Astrocyte of the spinal cord (primary cell): ENCODE measurements at regions not wholly inside any gene's neighbourhood (a gene's known extent, or its start where the extent isn't known, plus 50 kb on each side); places are given as distances from the start of the nearest gene placed in this dataset.

Experiments used
- DNase-seq: peaks from one replicate; pipeline ENCODE4 v3.0.0; 2011; ENCODE audit warnings: low read depth, low spot score
- H3K4me3 ChIP-seq: 2 replicates; pipeline ENCODE4 v1.5.1; 2011; ENCODE audit warnings: low read depth, mild to moderate bottlenecking, low read length, moderate library complexity
- CTCF ChIP-seq: IDR thresholded peaks from 2 replicates; pipeline ENCODE4 v1.5.1; 2012; ENCODE audit warnings: low read depth, mild to moderate bottlenecking, low read length, inconsistent platforms
- in situ Hi-C: cut with HindIII; loops from 2 replicates; pipeline ENCODE4 v1.10.0; 2017; ENCODE audit warnings: low sequenced_read_pairs

- in situ Hi-C loops: no loop called here
- TF ChIP-seq CTCF: no peak
- no peak overlapping the region for H3K4me3 ChIP-seq
- no peak for DNase-seq
Measured at GRCh38 chr17:36661047-36661666, 59.8 kb downstream of the MRM1 start.

- DNase-seq: no peak
- no peak for TF ChIP-seq CTCF
- in situ Hi-C loops: no loop called here
- no peak overlapping the region for H3K4me3 ChIP-seq
Measured at GRCh38 chr17:36661688-36662087, 60.3 kb downstream of the MRM1 start.

GRCh38 chr17:36665417-36665816 is 64.0 kb downstream of the MRM1 start:
- TF ChIP-seq CTCF: no peak
- in situ Hi-C loops: no loop called here
- no peak overlapping the region for H3K4me3 ChIP-seq
- no peak for DNase-seq

GRCh38 chr17:36667922-36668321 is 66.5 kb downstream of the MRM1 start:
- TF ChIP-seq CTCF: no peak
- no peak for DNase-seq
- in situ Hi-C loops: no loop called here
- H3K4me3 ChIP-seq: no peak overlapping the region

GRCh38 chr17:36668824-36669223 is 67.4 kb downstream of the MRM1 start:
- DNase-seq: no peak
- in situ Hi-C loops: no loop called here
- H3K4me3 ChIP-seq: no peak overlapping the region
- TF ChIP-seq CTCF: no peak

- in situ Hi-C loops: no loop called here
Measured at GRCh38 chr17:36671144-36671543, 69.8 kb downstream of the MRM1 start.

More at GRCh38 chr17:36671144-36671543, 69.8 kb downstream of the MRM1 start:
- no peak overlapping the region for H3K4me3 ChIP-seq
- no peak for TF ChIP-seq CTCF
- DNase-seq: no peak
